ENCODE measurements at regions not wholly inside any gene's neighbourhood (a gene's known extent, or its start where the extent isn't known, plus 50 kb on each side); places are given as distances from the start of the nearest gene placed in this dataset.

DNA sequence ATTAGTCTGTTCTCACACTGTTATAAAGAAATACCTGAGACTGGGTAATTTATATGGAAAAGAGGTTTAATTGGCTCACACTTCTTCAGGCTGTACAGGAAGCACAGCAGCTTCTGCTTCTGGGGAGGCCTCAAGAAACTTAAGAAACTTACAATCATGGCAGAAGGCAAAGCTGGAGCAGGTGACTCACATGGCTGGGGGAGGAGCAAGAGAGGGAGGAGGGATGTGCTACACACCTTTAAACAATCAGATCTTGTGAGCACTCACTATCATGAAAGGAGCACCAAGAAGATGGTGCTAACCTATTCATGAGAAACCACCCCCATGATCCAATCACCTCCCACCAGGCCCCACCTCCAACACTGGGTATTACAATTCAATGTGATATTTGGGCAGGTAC is 381.6 kb downstream of the ETS1 start:
- Histone ChIP-seq H3K4me1 (ENCODE audit: low read length) (no peaks in the 10 kb centered on the region), H3K4me3 (ENCODE audit: low read length) (no peak overlapping the region), H3K9ac (ENCODE audit: low read length) (no peak overlapping the region), H3K27me3 (ENCODE audit: low read depth, low read length) (no peaks in the 10 kb centered on the region), H3K36me3 (replicated peaks; ENCODE audit: low read depth, low read length) (no peaks in the 10 kb centered on the region), H3K27ac (ENCODE audit: low read length) (no peak overlapping the region), H3K4me2 (ENCODE audit: low read length) (no peak overlapping the region), H4K20me1 (ENCODE audit: insufficient read depth, low read length) (no peaks in the 10 kb centered on the region), H3K9me3 (ENCODE audit: insufficient read depth, low read length) (no peaks in the 10 kb centered on the region), H3K79me2 (ENCODE audit: low read length) (no peaks in the 10 kb centered on the region), H2AFZ (ENCODE audit: low read depth, low read length) (no peak overlapping the region)
- TF ChIP-seq CTCF (IDR thresholded peaks at IDR 0.05; ENCODE audit: low read depth, low read length), result no peak

GRCh38 chr11:128204898-128205297 is 382.5 kb downstream of the ETS1 start:
- no peak overlapping the region for H3K9ac ChIP-seq (ENCODE audit: low read length)
- H3K9me3 ChIP-seq (ENCODE audit: insufficient read depth, low read length), result no peaks in the 10 kb centered on the region
- no peak overlapping the region for H2AFZ ChIP-seq (ENCODE audit: low read depth, low read length)
- no peak overlapping the region for H3K4me2 ChIP-seq (ENCODE audit: low read length)
- H3K4me1 ChIP-seq (ENCODE audit: low read length), result no peaks in the 10 kb centered on the region
- no peaks in the 10 kb centered on the region for H4K20me1 ChIP-seq (ENCODE audit: insufficient read depth, low read length)
- no peaks in the 10 kb centered on the region for H3K36me3 ChIP-seq (replicated peaks; ENCODE audit: low read depth, low read length)
- H3K4me3 ChIP-seq (ENCODE audit: low read length), result no peak overlapping the region
- H3K79me2 ChIP-seq (ENCODE audit: low read length), result no peaks in the 10 kb centered on the region
- no peaks in the 10 kb centered on the region for H3K27me3 ChIP-seq (ENCODE audit: low read depth, low read length)
- TF ChIP-seq EZH2phosphoT487 (IDR thresholded peaks at IDR 0.05; ENCODE audit: low read depth) (no peak), CTCF (IDR thresholded peaks at IDR 0.05; ENCODE audit: low read depth, low read length) (no peak)
- no peak overlapping the region for H3K27ac ChIP-seq (ENCODE audit: low read length)

DNA sequence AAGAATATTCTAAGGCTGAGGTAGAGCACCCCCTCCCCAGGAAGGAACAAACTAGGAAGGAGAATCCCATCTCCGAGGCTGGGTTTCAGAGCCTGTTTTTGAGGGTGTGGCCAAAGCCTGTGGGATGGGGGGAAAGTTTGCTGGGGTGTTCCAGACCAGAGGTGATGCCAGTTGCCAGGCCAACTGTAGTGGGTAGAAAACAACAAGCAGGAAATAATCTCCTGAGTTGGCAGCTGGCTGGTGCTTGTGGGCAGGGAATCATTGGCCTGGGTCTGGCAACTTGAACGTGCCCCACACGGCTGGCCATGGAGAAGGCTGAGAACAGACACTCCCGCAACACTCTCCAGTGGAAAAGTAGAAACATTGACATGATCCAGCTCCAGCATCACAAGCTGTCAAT is 385.6 kb downstream of the ETS1 start:
- TF ChIP-seq CTCF (IDR thresholded peaks at IDR 0.05; ENCODE audit: low read depth, low read length), result no peak
- Histone ChIP-seq H3K4me2 (ENCODE audit: low read length) (no peak overlapping the region), H3K9ac (ENCODE audit: low read length) (no peak overlapping the region), H2AFZ (ENCODE audit: low read depth, low read length) (no peak overlapping the region), H3K36me3 (replicated peaks; ENCODE audit: low read depth, low read length) (no peaks in the 10 kb centered on the region), H3K27ac (ENCODE audit: low read length) (no peak overlapping the region), H4K20me1 (ENCODE audit: insufficient read depth, low read length) (no peaks in the 10 kb centered on the region), H3K4me1 (ENCODE audit: low read length) (no peaks in the 10 kb centered on the region), H3K4me3 (ENCODE audit: low read length) (no peak overlapping the region), H3K79me2 (ENCODE audit: low read length) (no peaks in the 10 kb centered on the region), H3K27me3 (ENCODE audit: low read depth, low read length) (peaks cover 4% of the 10 kb centered on the region; the same call in 1 of the 2 replicates), H3K9me3 (ENCODE audit: insufficient read depth, low read length) (no peaks in the 10 kb centered on the region)

GRCh38 chr11:128201009-128201408 is 386.3 kb downstream of the ETS1 start:
- Histone ChIP-seq H4K20me1 (ENCODE audit: insufficient read depth, low read length) (no peaks in the 10 kb centered on the region), H3K36me3 (replicated peaks; ENCODE audit: low read depth, low read length) (no peaks in the 10 kb centered on the region), H2AFZ (ENCODE audit: low read depth, low read length) (no peak overlapping the region), H3K27me3 (ENCODE audit: low read depth, low read length) (peaks cover 4% of the 10 kb centered on the region; the same call in 1 of the 2 replicates), H3K4me2 (ENCODE audit: low read length) (no peak overlapping the region), H3K4me3 (ENCODE audit: low read length) (no peak overlapping the region), H3K9me3 (ENCODE audit: insufficient read depth, low read length) (no peaks in the 10 kb centered on the region), H3K4me1 (ENCODE audit: low read length) (no peaks in the 10 kb centered on the region), H3K9ac (ENCODE audit: low read length) (no peak overlapping the region), H3K27ac (ENCODE audit: low read length) (no peak overlapping the region), H3K79me2 (ENCODE audit: low read length) (no peaks in the 10 kb centered on the region)
- TF ChIP-seq CTCF (IDR thresholded peaks at IDR 0.05; ENCODE audit: low read depth, low read length) (no peak), EZH2phosphoT487 (IDR thresholded peaks at IDR 0.05; ENCODE audit: low read depth) (no peak)

Data from OCI-LY3 (cell line).